ENCODE measurements at regions not wholly inside any gene's neighbourhood (a gene's known extent, or its start where the extent isn't known, plus 50 kb on each side); places are given as distances from the start of the nearest gene placed in this dataset.

DNA sequence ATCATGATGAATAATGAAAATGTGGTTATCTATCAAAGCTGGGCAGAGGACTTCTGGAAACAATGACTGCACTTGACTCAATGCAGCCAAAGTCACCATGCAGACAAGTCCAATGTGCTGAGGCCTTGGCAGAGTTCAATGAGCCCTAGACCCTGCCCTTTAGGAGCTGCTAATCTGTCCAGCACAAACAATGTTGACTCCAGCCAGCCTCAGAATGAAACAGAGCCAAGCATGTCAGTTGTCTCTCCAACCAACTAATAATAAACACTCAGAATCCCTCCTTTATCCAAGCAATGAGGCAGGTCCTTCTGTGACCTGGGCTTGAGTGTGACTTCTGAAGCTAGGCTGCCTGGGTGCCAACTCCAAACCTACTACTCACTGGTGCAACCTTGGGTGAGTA lies 270.6 kb downstream of the BCL11A start:
- TF ChIP-seq, protein P1, sequence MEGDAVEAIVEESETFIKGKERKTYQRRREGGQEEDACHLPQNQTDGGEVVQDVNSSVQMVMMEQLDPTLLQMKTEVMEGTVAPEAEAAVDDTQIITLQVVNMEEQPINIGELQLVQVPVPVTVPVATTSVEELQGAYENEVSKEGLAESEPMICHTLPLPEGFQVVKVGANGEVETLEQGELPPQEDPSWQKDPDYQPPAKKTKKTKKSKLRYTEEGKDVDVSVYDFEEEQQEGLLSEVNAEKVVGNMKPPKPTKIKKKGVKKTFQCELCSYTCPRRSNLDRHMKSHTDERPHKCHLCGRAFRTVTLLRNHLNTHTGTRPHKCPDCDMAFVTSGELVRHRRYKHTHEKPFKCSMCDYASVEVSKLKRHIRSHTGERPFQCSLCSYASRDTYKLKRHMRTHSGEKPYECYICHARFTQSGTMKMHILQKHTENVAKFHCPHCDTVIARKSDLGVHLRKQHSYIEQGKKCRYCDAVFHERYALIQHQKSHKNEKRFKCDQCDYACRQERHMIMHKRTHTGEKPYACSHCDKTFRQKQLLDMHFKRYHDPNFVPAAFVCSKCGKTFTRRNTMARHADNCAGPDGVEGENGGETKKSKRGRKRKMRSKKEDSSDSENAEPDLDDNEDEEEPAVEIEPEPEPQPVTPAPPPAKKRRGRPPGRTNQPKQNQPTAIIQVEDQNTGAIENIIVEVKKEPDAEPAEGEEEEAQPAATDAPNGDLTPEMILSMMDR (IDR thresholded peaks at IDR 0.05; ENCODE audit: insufficient read depth, low read length, poor library complexity, severe bottlenecking) = no peak
- no peak for TF ChIP-seq EZH2phosphoT487 (conservative IDR thresholded peaks at IDR 0.05; ENCODE audit: low read length)
